MM.1S (cell line): ENCODE measurements at regions not wholly inside any gene's neighbourhood (a gene's known extent, or its start where the extent isn't known, plus 50 kb on each side); places are given as distances from the start of the nearest gene placed in this dataset.
A peak's percentile ranks its signal among the peaks of the same experiment; 100 is the strongest.

ENCODE experiments used
- DNase-seq: peaks from one replicate; pipeline ENCODE4 v3.0.0-alpha.2; 2015
- H2AFZ ChIP-seq: fragments of 300-600 bp; sonication (generic); 2 replicates; pipeline ENCODE4 v1.6.0; 2016; ENCODE audit warnings: antibody characterized with exemption, low read length
- H3F3A ChIP-seq: fragments of 300-600 bp; sonication (generic); 2 replicates; pipeline ENCODE4 v1.6.1; 2016; ENCODE audit warnings: mild to moderate bottlenecking, antibody characterized with exemption, low read length, moderate library complexity, mixed read lengths; ENCODE audit not compliant: insufficient read depth
- H3K27ac ChIP-seq: fragments of 300-600 bp; sonication (generic); 2 replicates; pipeline ENCODE4 v1.5.1; 2016; ENCODE audit warnings: mild to moderate bottlenecking, low read length
- H3K27me3 ChIP-seq: fragments of 300-600 bp; sonication (generic); replicated peaks from 2 replicates; pipeline ENCODE4 v1.6.0; 2016; ENCODE audit warnings: low read length; ENCODE audit not compliant: insufficient read depth
- H3K36me3 ChIP-seq: fragments of 300-600 bp; sonication (generic); replicated peaks from 2 replicates; pipeline ENCODE4 v1.6.1; 2016; ENCODE audit warnings: mild to moderate bottlenecking, low read length, mixed read lengths; ENCODE audit not compliant: insufficient read depth
- H3K4me1 ChIP-seq: fragments of 300-600 bp; sonication (generic); 2 replicates; pipeline ENCODE4 v1.6.1; 2016; ENCODE audit warnings: low read length, mixed read lengths
- H3K4me2 ChIP-seq: fragments of 300-600 bp; sonication (generic); 2 replicates; pipeline ENCODE4 v1.6.0; 2016; ENCODE audit warnings: low read depth, low read length
- H3K4me3 ChIP-seq: fragments of 300-600 bp; sonication (generic); 2 replicates; pipeline ENCODE4 v1.5.1; 2016; ENCODE audit warnings: low read length, mixed read lengths
- H3K79me2 ChIP-seq: fragments of 300-600 bp; sonication (generic); 2 replicates; pipeline ENCODE4 v1.6.1; 2016; ENCODE audit warnings: mixed run types, low read length, mixed read lengths
- H3K9ac ChIP-seq: fragments of 300-600 bp; sonication (generic); 2 replicates; pipeline ENCODE4 v1.6.1; 2016; ENCODE audit warnings: low read length, mixed read lengths
- H3K9me2 ChIP-seq: fragments of 300-600 bp; sonication (generic); replicated peaks from 2 replicates; pipeline ENCODE4 v1.6.1; 2016; ENCODE audit warnings: mild to moderate bottlenecking, low read length, mixed read lengths; ENCODE audit not compliant: insufficient read depth
- H3K9me3 ChIP-seq: fragments of 300-600 bp; sonication (generic); replicated peaks from 2 replicates; pipeline ENCODE4 v1.6.1; 2016; ENCODE audit warnings: mild to moderate bottlenecking, low read length, mixed read lengths; ENCODE audit not compliant: insufficient read depth
- H4K20me1 ChIP-seq: fragments of 300-600 bp; sonication (generic); 2 replicates; pipeline ENCODE4 v1.6.1; 2016; ENCODE audit warnings: mild to moderate bottlenecking, low read length, moderate library complexity, mixed read lengths; ENCODE audit not compliant: insufficient read depth
- CTCF ChIP-seq: fragments of 300-600 bp; sonication (generic); IDR thresholded peaks from 2 replicates; pipeline ENCODE4 v1.5.1; 2016; ENCODE audit warnings: antibody characterized with exemption, low read length, mixed read lengths
- EZH2 ChIP-seq: fragments of 300-600 bp; sonication (generic); optimal IDR thresholded peaks from 2 replicates; pipeline ENCODE3; 2017; ENCODE audit warnings: low read depth, mild to moderate bottlenecking, antibody characterized with exemption, low read length, mixed read lengths
- EZH2phosphoT487 ChIP-seq: fragments of 300-600 bp; sonication (generic); IDR thresholded peaks from 2 replicates; pipeline ENCODE4 v1.6.1; 2018; ENCODE audit warnings: antibody characterized with exemption, low read length

GRCh38 chr5:93145767-93146166 lies 435.3 kb downstream of the NR2F1-AS1 start:
- DNase-seq, result no peak
- Histone ChIP-seq H3K4me2 (no peak overlapping the region), H3F3A (no peaks in the 10 kb centered on the region), H4K20me1 (no peaks in the 10 kb centered on the region), H3K79me2 (no peaks in the 10 kb centered on the region), H2AFZ (no peak overlapping the region), H3K4me3 (no peak overlapping the region), H3K4me1 (no peaks in the 10 kb centered on the region), H3K27ac (no peak overlapping the region), H3K9ac (no peak overlapping the region), H3K36me3 (no peaks in the 10 kb centered on the region), H3K27me3 (no peaks in the 10 kb centered on the region), H3K9me2 (no peaks in the 10 kb centered on the region), H3K9me3 (no peaks in the 10 kb centered on the region)
- TF ChIP-seq EZH2 (no peak), CTCF (no peak), EZH2phosphoT487 (no peak)

GRCh38 chr5:93145019-93145418 lies 436.0 kb downstream of the NR2F1-AS1 start:
- H3K79me2 ChIP-seq, result no peaks in the 10 kb centered on the region
- TF ChIP-seq CTCF, result no peak
- TF ChIP-seq EZH2, result no peak
- TF ChIP-seq EZH2phosphoT487, result no peak
- no peak overlapping the region for H3K4me3 ChIP-seq
- H3K9me2 ChIP-seq, result no peaks in the 10 kb centered on the region
- no peak overlapping the region for H3K9ac ChIP-seq
- H3K36me3 ChIP-seq, result no peaks in the 10 kb centered on the region
- H3K27me3 ChIP-seq, result no peaks in the 10 kb centered on the region
- no peaks in the 10 kb centered on the region for H4K20me1 ChIP-seq
- no peak for DNase-seq
- no peak overlapping the region for H3K27ac ChIP-seq
- no peaks in the 10 kb centered on the region for H3F3A ChIP-seq
- H3K9me3 ChIP-seq, result no peaks in the 10 kb centered on the region
- H3K4me2 ChIP-seq, result no peak overlapping the region
- H2AFZ ChIP-seq, result no peak overlapping the region
- no peaks in the 10 kb centered on the region for H3K4me1 ChIP-seq

- H3K9me2 ChIP-seq, result no peaks in the 10 kb centered on the region
- H3K9me3 ChIP-seq, result no peaks in the 10 kb centered on the region
- H3K79me2 ChIP-seq, result no peaks in the 10 kb centered on the region
- no peak for TF ChIP-seq CTCF
- no peak for TF ChIP-seq EZH2phosphoT487
- TF ChIP-seq EZH2, result no peak
- DNase-seq, result peak; percentile 37
- H3K4me3 ChIP-seq, result no peak overlapping the region
- H3K9ac ChIP-seq, result no peak overlapping the region
- no peak overlapping the region for H3K27ac ChIP-seq
- peak overlapping the region; percentile 26 for H3K4me2 ChIP-seq
- H3K27me3 ChIP-seq, result no peaks in the 10 kb centered on the region
- no peaks in the 10 kb centered on the region for H3K4me1 ChIP-seq
- no peaks in the 10 kb centered on the region for H4K20me1 ChIP-seq
- no peaks in the 10 kb centered on the region for H3K36me3 ChIP-seq
- H2AFZ ChIP-seq, result peak overlapping the region; percentile 28; the same call in 1 of the 2 replicates
- H3F3A ChIP-seq, result no peaks in the 10 kb centered on the region
Observed at GRCh38 chr5:93141969-93142368, 439.1 kb downstream of the NR2F1-AS1 start.
